GM06990 (cell line): ENCODE measurements at regions not wholly inside any gene's neighbourhood (a gene's known extent, or its start where the extent isn't known, plus 50 kb on each side); places are given as distances from the start of the nearest gene placed in this dataset.

Experiments
- DNase-seq: peaks from one replicate; pipeline ENCODE4 v3.0.0-alpha.2; 2011; ENCODE audit not compliant: insufficient read length; ENCODE audit errors: extremely low read depth
- H3K27me3 ChIP-seq: replicated peaks from 2 replicates; pipeline ENCODE4 v1.6.0; 2011; ENCODE audit warnings: low read length; ENCODE audit not compliant: control insufficient read depth, insufficient read depth
- H3K36me3 ChIP-seq: 2 replicates; pipeline ENCODE4 v1.5.1; 2011; ENCODE audit warnings: low read length; ENCODE audit not compliant: control insufficient read depth, insufficient read depth
- H3K4me3 ChIP-seq: replicated peaks from 2 replicates; pipeline ENCODE4 v1.5.1; 2011; ENCODE audit warnings: low read depth, mild to moderate bottlenecking, control low read depth, low read length
- TF ChIP-seq, protein P1 (sequence below): IDR thresholded peaks from 2 replicates; pipeline ENCODE4 v1.5.1; 2011; ENCODE audit warnings: low read length, control low read depth, mild to moderate bottlenecking, inconsistent platforms; ENCODE audit not compliant: insufficient read depth, poor library complexity, severe bottlenecking

DNA sequence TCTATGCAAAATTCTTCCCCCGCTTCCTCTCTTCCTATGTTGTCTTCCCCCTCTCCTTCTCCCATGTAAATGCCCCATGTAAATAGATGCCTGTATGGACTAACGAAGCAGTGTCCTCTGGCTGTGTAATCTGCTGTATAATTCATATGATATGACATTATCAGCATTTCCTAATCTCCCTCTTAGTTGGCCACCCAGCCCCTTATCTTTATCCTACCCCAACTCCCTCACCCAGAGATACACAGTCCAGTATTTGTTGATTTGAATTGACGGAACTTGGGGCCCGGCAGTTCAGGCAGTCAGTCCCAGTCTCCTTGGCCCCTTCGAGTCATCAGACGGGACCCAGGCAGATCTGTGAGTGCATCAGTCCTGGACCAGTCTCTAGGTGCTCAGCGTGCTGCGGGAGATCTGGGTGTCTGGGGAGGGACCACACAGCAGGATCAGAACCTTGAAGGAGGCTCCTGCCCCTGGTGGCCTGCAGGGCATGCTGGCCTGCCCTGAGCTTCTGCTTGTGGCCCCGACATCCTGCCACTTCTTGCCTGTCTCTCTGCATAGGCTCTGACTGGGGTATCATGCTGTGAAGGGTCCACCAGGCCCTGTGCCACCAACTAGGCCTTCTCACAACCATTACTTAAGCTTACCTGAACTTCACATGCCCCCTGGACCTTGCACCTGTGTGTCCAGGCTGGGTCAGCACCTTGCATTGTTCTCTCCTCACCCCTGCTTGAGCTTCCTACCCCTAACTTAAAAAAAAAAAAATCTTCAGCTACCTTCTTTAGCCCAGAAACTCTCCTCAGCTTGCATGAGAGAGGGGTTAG, 88.1 kb upstream of the ATL2 start:
- DNase-seq, result no peak
- TF ChIP-seq, protein P1, sequence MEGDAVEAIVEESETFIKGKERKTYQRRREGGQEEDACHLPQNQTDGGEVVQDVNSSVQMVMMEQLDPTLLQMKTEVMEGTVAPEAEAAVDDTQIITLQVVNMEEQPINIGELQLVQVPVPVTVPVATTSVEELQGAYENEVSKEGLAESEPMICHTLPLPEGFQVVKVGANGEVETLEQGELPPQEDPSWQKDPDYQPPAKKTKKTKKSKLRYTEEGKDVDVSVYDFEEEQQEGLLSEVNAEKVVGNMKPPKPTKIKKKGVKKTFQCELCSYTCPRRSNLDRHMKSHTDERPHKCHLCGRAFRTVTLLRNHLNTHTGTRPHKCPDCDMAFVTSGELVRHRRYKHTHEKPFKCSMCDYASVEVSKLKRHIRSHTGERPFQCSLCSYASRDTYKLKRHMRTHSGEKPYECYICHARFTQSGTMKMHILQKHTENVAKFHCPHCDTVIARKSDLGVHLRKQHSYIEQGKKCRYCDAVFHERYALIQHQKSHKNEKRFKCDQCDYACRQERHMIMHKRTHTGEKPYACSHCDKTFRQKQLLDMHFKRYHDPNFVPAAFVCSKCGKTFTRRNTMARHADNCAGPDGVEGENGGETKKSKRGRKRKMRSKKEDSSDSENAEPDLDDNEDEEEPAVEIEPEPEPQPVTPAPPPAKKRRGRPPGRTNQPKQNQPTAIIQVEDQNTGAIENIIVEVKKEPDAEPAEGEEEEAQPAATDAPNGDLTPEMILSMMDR, result no peak
- Histone ChIP-seq H3K4me3 (no peak overlapping the region), H3K27me3 (no peaks in the 10 kb centered on the region), H3K36me3 (no peaks in the 10 kb centered on the region)

DNA sequence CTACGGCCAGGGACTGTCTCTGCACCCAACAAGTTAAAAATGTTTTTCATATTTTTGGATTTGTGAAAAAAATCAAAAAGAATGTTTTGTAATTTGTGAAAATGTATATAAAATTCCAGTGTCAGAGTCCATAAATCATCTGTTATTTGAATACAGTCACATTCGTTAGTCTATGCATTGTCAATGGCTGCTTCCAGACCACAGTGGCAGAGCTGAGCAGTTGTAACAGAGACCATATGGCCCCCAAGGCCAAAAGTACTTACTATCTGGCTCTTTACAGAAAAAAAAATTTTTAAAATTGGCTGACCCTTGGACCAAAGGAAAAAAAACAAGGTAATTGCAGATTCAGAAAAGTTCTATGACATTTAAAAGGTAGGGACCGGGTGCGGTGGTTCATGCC, 86.7 kb upstream of the ATL2 start:
- Histone ChIP-seq H3K36me3 (no peaks in the 10 kb centered on the region), H3K4me3 (no peak overlapping the region), H3K27me3 (no peaks in the 10 kb centered on the region)
- TF ChIP-seq, protein P1, result no peak
- no peak for DNase-seq

DNA sequence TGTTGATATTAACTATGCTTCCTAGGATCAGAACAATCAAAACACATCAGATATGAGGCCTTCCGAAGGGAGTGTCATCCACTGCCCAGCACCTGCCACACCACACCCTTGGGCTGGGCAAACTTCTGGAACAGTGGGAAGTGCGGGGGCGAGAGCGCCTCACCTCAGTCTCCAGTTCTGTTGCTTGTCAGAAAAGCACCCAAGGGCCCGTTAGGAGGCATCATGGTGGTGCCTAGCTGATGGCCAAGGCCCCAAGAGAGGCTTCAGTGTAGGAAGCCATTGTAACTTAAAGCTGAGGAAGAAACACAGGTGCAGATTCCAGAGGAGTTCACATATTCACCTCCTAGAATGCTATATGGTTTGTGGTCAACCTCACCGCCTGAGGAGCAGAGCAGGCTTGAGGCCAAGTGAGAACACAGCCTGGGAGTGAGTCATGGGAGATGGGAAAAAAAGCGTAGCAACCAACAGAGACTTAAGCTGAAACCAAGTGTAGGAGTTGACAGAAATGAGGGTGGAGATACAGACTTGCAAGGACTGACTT, 85.1 kb upstream of the ATL2 start:
- no peak for DNase-seq

DNA sequence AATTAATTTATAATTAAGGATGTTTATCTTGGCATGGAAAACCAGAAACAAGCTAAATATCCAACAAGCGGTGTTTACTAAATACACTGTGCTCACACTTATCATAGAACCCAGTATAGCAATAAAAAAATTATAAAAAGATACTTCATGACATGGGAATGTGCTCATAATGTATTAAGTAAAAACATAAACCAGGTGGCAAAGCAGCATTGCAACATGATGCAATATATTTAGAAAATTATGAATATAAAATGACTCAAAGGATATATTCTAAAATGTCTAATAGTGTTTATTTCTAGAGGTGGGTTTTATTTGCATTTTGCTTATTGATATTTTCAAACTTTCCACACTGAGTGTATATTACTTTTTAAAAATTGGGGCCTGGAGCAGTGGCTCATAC, 84.4 kb upstream of the ATL2 start:
- no peaks in the 10 kb centered on the region for H3K27me3 ChIP-seq
- H3K36me3 ChIP-seq, result no peaks in the 10 kb centered on the region
- TF ChIP-seq, protein P1, result no peak
- DNase-seq, result no peak
- no peak overlapping the region for H3K4me3 ChIP-seq

More for the DNA sequence above, 85.1 kb upstream of the ATL2 start:
- Histone ChIP-seq H3K27me3 (no peaks in the 10 kb centered on the region), H3K4me3 (no peak overlapping the region), H3K36me3 (no peaks in the 10 kb centered on the region)
- TF ChIP-seq, protein P1, result no peak

DNA sequence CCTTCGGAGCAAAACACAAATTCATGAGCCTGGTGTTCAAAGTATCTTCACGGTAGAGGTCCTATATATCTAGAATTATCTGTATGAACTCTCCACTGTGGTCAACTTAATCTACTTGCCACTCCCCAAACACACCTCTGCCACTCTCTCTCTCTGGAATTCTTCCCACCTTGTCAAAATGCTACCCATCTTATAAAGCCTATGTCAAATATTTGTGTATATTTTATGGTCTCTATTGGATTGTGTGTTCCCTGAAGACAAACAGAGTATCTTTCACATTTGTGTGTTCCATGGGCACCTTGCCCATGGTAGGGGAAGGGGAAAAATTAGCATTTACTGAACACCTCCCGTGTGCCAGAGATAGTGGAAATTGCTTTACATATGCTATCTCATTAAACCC, 83.2 kb upstream of the ATL2 start:
- no peak for DNase-seq
- Histone ChIP-seq H3K27me3 (no peaks in the 10 kb centered on the region), H3K36me3 (no peaks in the 10 kb centered on the region), H3K4me3 (no peak overlapping the region)
- TF ChIP-seq, protein P1, result no peak
